ENCODE measurements at regions not wholly inside any gene's neighbourhood (a gene's known extent, or its start where the extent isn't known, plus 50 kb on each side); places are given as distances from the start of the nearest gene placed in this dataset.
"Not testable (repeated sequence)": the region's sequence is repeated elsewhere in the genome, so short reads cannot be mapped to it uniquely, and the experiment has no call there.

DNA sequence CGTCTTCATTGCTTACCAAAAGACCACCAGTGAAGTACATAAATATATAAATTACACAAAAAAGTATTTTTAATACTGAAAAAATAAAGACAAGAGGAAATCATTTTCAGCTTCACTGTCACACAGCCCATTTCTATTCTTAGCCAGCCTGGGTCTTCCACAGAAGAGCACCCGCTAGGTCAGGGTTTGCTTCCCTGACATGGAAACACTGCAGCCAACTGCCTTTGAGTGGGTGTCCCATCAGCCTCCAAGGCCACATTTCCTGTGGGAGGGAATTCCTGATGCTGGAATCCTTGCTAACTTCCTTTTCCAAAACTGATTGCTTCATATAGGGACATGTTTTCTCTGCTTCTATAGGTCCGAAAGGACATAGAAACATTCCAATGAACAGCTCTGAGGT lies 137.8 kb upstream of the CAV2 start:
- no peak overlapping the region for H3K4me3 ChIP-seq (ENCODE audit: low read length)
- no peak for DNase-seq (ENCODE audit: low read depth)
- TF ChIP-seq, protein P1, sequence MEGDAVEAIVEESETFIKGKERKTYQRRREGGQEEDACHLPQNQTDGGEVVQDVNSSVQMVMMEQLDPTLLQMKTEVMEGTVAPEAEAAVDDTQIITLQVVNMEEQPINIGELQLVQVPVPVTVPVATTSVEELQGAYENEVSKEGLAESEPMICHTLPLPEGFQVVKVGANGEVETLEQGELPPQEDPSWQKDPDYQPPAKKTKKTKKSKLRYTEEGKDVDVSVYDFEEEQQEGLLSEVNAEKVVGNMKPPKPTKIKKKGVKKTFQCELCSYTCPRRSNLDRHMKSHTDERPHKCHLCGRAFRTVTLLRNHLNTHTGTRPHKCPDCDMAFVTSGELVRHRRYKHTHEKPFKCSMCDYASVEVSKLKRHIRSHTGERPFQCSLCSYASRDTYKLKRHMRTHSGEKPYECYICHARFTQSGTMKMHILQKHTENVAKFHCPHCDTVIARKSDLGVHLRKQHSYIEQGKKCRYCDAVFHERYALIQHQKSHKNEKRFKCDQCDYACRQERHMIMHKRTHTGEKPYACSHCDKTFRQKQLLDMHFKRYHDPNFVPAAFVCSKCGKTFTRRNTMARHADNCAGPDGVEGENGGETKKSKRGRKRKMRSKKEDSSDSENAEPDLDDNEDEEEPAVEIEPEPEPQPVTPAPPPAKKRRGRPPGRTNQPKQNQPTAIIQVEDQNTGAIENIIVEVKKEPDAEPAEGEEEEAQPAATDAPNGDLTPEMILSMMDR (conservative IDR thresholded peaks at IDR 0.05; ENCODE audit: low read length) = no peak

DNA sequence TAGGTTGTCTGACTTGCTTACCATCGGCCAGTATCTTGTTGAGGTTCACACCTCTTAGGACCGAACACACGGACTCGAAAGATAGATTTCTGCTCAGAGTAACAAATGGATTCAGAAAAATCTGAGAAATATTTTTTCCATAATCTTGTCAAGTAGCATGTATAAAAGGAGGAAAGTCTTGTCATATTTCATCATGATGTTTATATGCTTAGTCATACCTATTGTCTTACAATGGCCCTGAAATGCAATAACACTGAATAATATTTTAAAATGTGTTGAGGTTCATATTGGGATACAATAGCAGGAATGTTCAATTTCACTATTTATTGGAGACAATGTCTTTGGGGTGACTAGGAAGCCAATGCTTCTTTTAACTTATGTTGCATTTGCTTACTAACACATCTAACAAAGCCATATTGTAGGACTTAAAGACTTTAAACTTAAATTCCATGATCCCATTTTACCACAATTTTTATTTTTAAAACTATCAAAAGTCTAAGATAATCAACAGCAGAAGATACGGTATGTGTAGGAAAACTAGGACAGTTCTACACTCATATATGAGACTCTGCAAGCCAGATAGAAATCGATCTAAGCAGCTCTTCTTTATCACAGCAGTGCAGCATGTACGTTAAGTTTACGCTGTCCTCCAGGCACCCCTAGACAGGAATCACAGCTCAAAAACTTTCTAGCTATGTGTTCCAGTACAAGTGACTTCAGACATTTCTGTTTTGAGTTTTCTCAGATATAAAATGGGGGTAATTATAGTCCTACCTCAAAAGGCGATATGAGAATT lies 135.7 kb upstream of the CAV2 start:
- TF ChIP-seq, protein P1 (conservative IDR thresholded peaks at IDR 0.05; ENCODE audit: low read length) = no peak
- DNase-seq (ENCODE audit: low read depth) = no peak

DNA sequence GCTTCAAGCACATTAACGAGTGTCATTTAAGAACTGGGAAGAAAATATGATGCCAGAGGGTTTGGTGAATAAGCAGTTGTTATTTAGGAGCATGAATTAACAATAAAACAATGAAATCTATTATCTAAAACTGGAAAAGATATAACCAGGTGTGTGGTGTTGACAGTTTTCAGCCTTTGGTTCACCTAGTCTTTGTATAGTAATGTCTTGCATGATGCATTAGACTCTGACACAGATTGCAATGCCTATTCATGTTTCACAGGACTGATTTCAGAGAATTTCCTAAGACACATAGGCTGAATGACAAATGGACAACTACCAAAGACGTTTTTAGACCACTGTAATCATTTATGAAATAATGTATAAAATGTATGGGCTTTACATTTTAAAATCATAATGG lies 135.1 kb upstream of the CAV2 start:
- no peak overlapping the region for H3K4me3 ChIP-seq (ENCODE audit: low read length)
- TF ChIP-seq, protein P1 (conservative IDR thresholded peaks at IDR 0.05; ENCODE audit: low read length) = no peak
- no peak for DNase-seq (ENCODE audit: low read depth)

More for the DNA sequence above, 135.7 kb upstream of the CAV2 start:
- no peak overlapping the region for H3K4me3 ChIP-seq (ENCODE audit: low read length)

DNA sequence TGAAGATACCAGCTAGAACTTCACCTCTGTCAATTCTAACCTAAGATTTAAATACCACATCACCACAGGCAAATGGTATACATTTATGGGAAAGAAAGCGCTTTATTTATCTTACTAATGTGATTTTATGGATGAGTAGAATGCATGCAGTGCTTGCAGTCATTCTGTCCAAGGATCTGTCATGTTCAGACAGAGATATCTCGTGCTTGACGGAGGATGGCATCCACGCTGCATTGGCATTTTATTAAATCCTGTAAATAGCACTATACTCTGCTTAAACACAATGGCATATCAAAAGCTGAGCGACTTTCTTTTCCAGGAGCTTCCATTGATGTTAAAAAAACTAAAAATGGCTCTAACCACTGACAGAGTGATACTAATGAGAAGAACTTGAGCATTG lies 133.7 kb upstream of the CAV2 start:
- TF ChIP-seq, protein P1 (conservative IDR thresholded peaks at IDR 0.05; ENCODE audit: low read length) = no peak
- no peak overlapping the region for H3K4me3 ChIP-seq (ENCODE audit: low read length)
- DNase-seq (ENCODE audit: low read depth) = no peak

DNA sequence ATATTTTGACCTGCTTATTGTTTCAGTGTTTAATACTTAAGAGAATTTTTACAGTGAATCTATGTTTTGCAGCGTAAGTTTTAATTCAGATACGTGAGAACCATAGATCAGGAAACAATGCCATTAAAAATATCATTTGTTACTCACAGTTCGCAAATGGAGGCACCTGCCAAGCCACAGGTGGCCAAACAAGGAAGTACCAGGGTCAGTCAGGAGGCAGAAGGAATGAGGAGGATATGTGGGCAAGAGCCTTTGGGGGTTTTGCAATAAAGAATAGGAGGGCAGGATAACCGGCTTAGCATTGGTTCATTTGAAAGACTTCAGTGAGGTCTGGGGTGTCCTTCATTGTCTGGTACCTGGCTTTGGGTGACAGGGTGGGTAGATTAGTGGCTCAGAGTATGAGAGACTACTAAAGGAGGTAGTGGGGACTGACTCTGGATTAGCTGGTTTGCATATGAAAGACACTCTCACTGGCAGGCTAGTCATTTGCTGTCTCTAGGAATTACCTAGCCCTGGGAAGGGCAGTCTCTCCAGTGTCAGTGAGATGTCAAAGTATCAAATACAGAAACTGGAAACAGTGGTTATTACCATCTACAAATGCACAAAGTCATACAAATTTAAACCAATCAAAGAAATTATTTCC lies 132.2 kb upstream of the CAV2 start:
- TF ChIP-seq, protein P1 (conservative IDR thresholded peaks at IDR 0.05; ENCODE audit: low read length) = no peak
- DNase-seq (ENCODE audit: low read depth) = no peak
- H3K4me3 ChIP-seq (ENCODE audit: low read length) = no peak overlapping the region

DNA sequence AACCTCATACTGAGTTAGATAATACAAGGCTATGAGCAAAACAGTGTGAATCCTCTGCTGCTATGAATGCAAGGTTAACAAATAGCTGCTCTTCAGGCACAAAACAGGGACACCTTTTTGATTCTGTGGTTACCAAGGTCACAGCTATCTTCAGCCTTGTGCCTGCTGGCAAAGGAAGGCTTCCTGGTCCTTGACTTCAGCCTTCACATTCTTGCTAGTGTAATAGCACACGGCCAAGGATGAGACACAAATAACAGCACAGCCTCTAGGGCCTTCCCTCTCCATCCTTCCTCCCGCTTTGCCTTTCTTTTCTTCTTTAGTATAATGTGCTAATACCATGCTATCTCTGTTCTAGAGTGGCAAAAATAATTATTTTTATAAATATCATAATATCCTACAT lies 130.6 kb upstream of the CAV2 start:
- H3K4me3 ChIP-seq (ENCODE audit: low read length) = no peak overlapping the region
- DNase-seq (ENCODE audit: low read depth) = no peak
- TF ChIP-seq, protein P1 (conservative IDR thresholded peaks at IDR 0.05; ENCODE audit: low read length) = no peak

DNA sequence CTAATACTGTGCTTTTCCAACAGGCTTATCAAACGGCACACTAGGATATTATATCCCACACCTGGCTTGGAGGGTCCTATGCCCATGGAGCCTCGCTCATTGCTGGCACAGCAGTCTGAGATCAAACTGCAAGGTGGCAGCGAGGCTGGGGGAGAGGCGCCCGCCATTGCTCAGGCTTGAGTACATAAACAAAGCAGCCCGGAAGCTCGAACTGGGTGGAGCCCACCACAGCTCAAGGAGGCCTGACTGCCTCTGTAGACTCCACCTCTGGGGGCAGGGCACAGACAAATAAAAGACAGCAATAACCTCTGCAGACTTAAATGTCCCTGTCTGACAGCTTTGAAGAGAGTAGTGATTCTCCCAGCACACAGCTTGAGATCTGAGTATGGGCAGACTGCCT lies 128.0 kb upstream of the CAV2 start:
- DNase-seq (ENCODE audit: low read depth); H3K4me3 ChIP-seq (ENCODE audit: low read length): not testable (repeated sequence)

DNA sequence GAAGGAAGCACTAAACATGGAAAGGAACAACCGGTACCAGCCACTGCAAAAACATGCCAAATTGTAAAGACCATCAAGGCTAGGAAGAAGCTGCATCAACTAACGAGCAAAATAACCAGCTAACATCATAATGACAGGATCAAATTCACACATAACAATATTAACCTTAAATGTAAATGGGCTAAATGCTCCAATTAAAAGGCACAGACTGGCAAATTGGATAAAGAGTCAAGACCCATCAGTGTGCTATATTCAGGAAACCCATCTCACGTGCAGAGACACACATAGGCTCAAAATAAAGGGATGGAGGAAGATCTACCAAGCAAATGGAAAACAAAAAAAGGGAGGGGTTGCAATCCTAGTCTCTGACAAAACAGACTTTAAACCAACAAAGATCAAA lies 126.3 kb upstream of the CAV2 start:
- not testable (repeated sequence) for DNase-seq (ENCODE audit: low read depth); H3K4me3 ChIP-seq (ENCODE audit: low read length)

Measured in AG10803 (cell line).